ENCODE measurements at regions not wholly inside any gene's neighbourhood (a gene's known extent, or its start where the extent isn't known, plus 50 kb on each side); places are given as distances from the start of the nearest gene placed in this dataset.

GRCh38 chr9:26754509-26755164, 138.0 kb downstream of the CAAP1 start:
- Mint-ChIP-seq H3K27me3 (ENCODE audit: low read depth) (peaks cover 2% of the 10 kb centered on the region), H3K4me1 (ENCODE audit: low read depth) (no peaks in the 10 kb centered on the region), H3K4me3 (ENCODE audit: low read depth) (no peak overlapping the region), H3K9me3 (no peaks in the 10 kb centered on the region), H3K36me3 (ENCODE audit: low read depth) (no peaks in the 10 kb centered on the region), H3K27ac (no peak overlapping the region)
- intact Hi-C loops (cut with micrococcal nuclease) = no loop called here
- no peak for DNase-seq (ENCODE audit: low spot score)

GRCh38 chr9:26753971-26754370, 138.6 kb downstream of the CAAP1 start:
- no peak overlapping the region for H3K4me3 Mint-ChIP-seq (ENCODE audit: low read depth)
- DNase-seq (ENCODE audit: low spot score) = no peak

GRCh38 chr9:26750162-26750561, 142.4 kb downstream of the CAAP1 start:
- H3K27me3 Mint-ChIP-seq (ENCODE audit: low read depth) = no peaks in the 10 kb centered on the region
- no peak for DNase-seq (ENCODE audit: low spot score)
- H3K4me1 Mint-ChIP-seq (ENCODE audit: low read depth) = no peaks in the 10 kb centered on the region
- H3K27ac Mint-ChIP-seq = no peak overlapping the region
- no peak overlapping the region for H3K4me3 Mint-ChIP-seq (ENCODE audit: low read depth)
- H3K9me3 Mint-ChIP-seq = no peaks in the 10 kb centered on the region
- intact Hi-C loops (cut with micrococcal nuclease) = no loop called here
- H3K36me3 Mint-ChIP-seq (ENCODE audit: low read depth) = no peaks in the 10 kb centered on the region

More at GRCh38 chr9:26753971-26754370, 138.6 kb downstream of the CAAP1 start:
- no peaks in the 10 kb centered on the region for H3K4me1 Mint-ChIP-seq (ENCODE audit: low read depth)
- peaks cover 2% of the 10 kb centered on the region for H3K27me3 Mint-ChIP-seq (ENCODE audit: low read depth)
- no peaks in the 10 kb centered on the region for H3K9me3 Mint-ChIP-seq
- H3K27ac Mint-ChIP-seq = no peak overlapping the region
- H3K36me3 Mint-ChIP-seq (ENCODE audit: low read depth) = no peaks in the 10 kb centered on the region
- intact Hi-C loops (cut with micrococcal nuclease) = no loop called here

GRCh38 chr9:26748449-26749058, 144.0 kb downstream of the CAAP1 start:
- intact Hi-C loops (cut with micrococcal nuclease) = no loop called here
- Mint-ChIP-seq H3K4me1 (ENCODE audit: low read depth) (no peaks in the 10 kb centered on the region), H3K27me3 (ENCODE audit: low read depth) (no peaks in the 10 kb centered on the region), H3K27ac (no peak overlapping the region), H3K4me3 (ENCODE audit: low read depth) (no peak overlapping the region), H3K9me3 (no peaks in the 10 kb centered on the region), H3K36me3 (ENCODE audit: low read depth) (no peaks in the 10 kb centered on the region)
- DNase-seq (ENCODE audit: low spot score) = no peak

- H3K9me3 Mint-ChIP-seq = no peaks in the 10 kb centered on the region
- intact Hi-C loops (cut with micrococcal nuclease) = no loop called here
Measured at GRCh38 chr9:26747611-26748010, 145.0 kb downstream of the CAAP1 start.

GRCh38 chr9:26746357-26747072, 146.1 kb downstream of the CAAP1 start:
- intact Hi-C loops (cut with micrococcal nuclease) = no loop called here
- no peak overlapping the region for H3K4me3 Mint-ChIP-seq (ENCODE audit: low read depth)
- peaks cover 2% of the 10 kb centered on the region for H3K27me3 Mint-ChIP-seq (ENCODE audit: low read depth)
- H3K9me3 Mint-ChIP-seq = no peaks in the 10 kb centered on the region
- no peak for DNase-seq (ENCODE audit: low spot score)
- no peak overlapping the region for H3K27ac Mint-ChIP-seq
- no peaks in the 10 kb centered on the region for H3K4me1 Mint-ChIP-seq (ENCODE audit: low read depth)
- no peaks in the 10 kb centered on the region for H3K36me3 Mint-ChIP-seq (ENCODE audit: low read depth)

More at GRCh38 chr9:26747611-26748010, 145.0 kb downstream of the CAAP1 start:
- no peak for DNase-seq (ENCODE audit: low spot score)
- Mint-ChIP-seq H3K27me3 (ENCODE audit: low read depth) (peaks cover 1% of the 10 kb centered on the region), H3K27ac (no peak overlapping the region), H3K36me3 (ENCODE audit: low read depth) (no peaks in the 10 kb centered on the region), H3K4me3 (ENCODE audit: low read depth) (no peak overlapping the region), H3K4me1 (ENCODE audit: low read depth) (no peaks in the 10 kb centered on the region)

- no peaks in the 10 kb centered on the region for H3K9me3 Mint-ChIP-seq
- no peak overlapping the region for H3K4me3 Mint-ChIP-seq (ENCODE audit: low read depth)
- no peak for DNase-seq (ENCODE audit: low spot score)
- intact Hi-C loops (cut with micrococcal nuclease) = no loop called here
- peaks cover 2% of the 10 kb centered on the region for H3K27me3 Mint-ChIP-seq (ENCODE audit: low read depth)
- H3K4me1 Mint-ChIP-seq (ENCODE audit: low read depth) = no peaks in the 10 kb centered on the region
- H3K27ac Mint-ChIP-seq = no peak overlapping the region
- H3K36me3 Mint-ChIP-seq (ENCODE audit: low read depth) = no peaks in the 10 kb centered on the region
Measured at GRCh38 chr9:26745111-26745510, 147.5 kb downstream of the CAAP1 start.

- Mint-ChIP-seq H3K36me3 (ENCODE audit: low read depth) (no peaks in the 10 kb centered on the region), H3K9me3 (no peaks in the 10 kb centered on the region), H3K27me3 (ENCODE audit: low read depth) (peaks cover 2% of the 10 kb centered on the region), H3K4me1 (ENCODE audit: low read depth) (no peaks in the 10 kb centered on the region), H3K27ac (no peak overlapping the region), H3K4me3 (ENCODE audit: low read depth) (no peak overlapping the region)
- no peak for DNase-seq (ENCODE audit: low spot score)
- intact Hi-C loops (cut with micrococcal nuclease) = loop anchor here (1.0 kb wide), 1 partner anchor 231 kb away; no protein-coding TSS in a partner anchor
Measured at GRCh38 chr9:26744191-26744965, 148.2 kb downstream of the CAAP1 start.

- Mint-ChIP-seq H3K27ac (no peak overlapping the region), H3K36me3 (ENCODE audit: low read depth) (no peaks in the 10 kb centered on the region), H3K4me1 (ENCODE audit: low read depth) (no peaks in the 10 kb centered on the region), H3K9me3 (peaks cover 4% of the 10 kb centered on the region), H3K4me3 (ENCODE audit: low read depth) (no peak overlapping the region), H3K27me3 (ENCODE audit: low read depth) (peaks cover 2% of the 10 kb centered on the region)
- DNase-seq (ENCODE audit: low spot score) = no peak
- intact Hi-C loops (cut with micrococcal nuclease) = no loop called here
Measured at GRCh38 chr9:26742828-26743476, 149.7 kb downstream of the CAAP1 start.

GRCh38 chr9:26735160-26735559, 157.4 kb downstream of the CAAP1 start:
- H3K4me1 Mint-ChIP-seq (ENCODE audit: low read depth) = no peaks in the 10 kb centered on the region
- no peak for DNase-seq (ENCODE audit: low spot score)
- peaks cover 4% of the 10 kb centered on the region for H3K9me3 Mint-ChIP-seq
- H3K27ac Mint-ChIP-seq = no peak overlapping the region
- no peak overlapping the region for H3K4me3 Mint-ChIP-seq (ENCODE audit: low read depth)
- intact Hi-C loops (cut with micrococcal nuclease) = no loop called here
- H3K27me3 Mint-ChIP-seq (ENCODE audit: low read depth) = no peaks in the 10 kb centered on the region
- no peaks in the 10 kb centered on the region for H3K36me3 Mint-ChIP-seq (ENCODE audit: low read depth)

- peaks cover 2% of the 10 kb centered on the region for H3K27me3 Mint-ChIP-seq (ENCODE audit: low read depth)
- no peak overlapping the region for H3K4me3 Mint-ChIP-seq (ENCODE audit: low read depth)
- no peaks in the 10 kb centered on the region for H3K36me3 Mint-ChIP-seq (ENCODE audit: low read depth)
- H3K4me1 Mint-ChIP-seq (ENCODE audit: low read depth) = no peaks in the 10 kb centered on the region
- H3K27ac Mint-ChIP-seq = no peak overlapping the region
- no peaks in the 10 kb centered on the region for H3K9me3 Mint-ChIP-seq
- intact Hi-C loops (cut with micrococcal nuclease) = no loop called here
- DNase-seq (ENCODE audit: low spot score) = no peak
Measured at GRCh38 chr9:26729187-26729586, 163.4 kb downstream of the CAAP1 start.

GRCh38 chr9:26727471-26727870, 165.1 kb downstream of the CAAP1 start:
- peaks cover 2% of the 10 kb centered on the region for H3K27me3 Mint-ChIP-seq (ENCODE audit: low read depth)
- no peaks in the 10 kb centered on the region for H3K4me1 Mint-ChIP-seq (ENCODE audit: low read depth)
- DNase-seq (ENCODE audit: low spot score) = no peak
- intact Hi-C loops (cut with micrococcal nuclease) = no loop called here
- H3K36me3 Mint-ChIP-seq (ENCODE audit: low read depth) = no peaks in the 10 kb centered on the region
- H3K9me3 Mint-ChIP-seq = no peaks in the 10 kb centered on the region
- no peak overlapping the region for H3K4me3 Mint-ChIP-seq (ENCODE audit: low read depth)
- H3K27ac Mint-ChIP-seq = no peak overlapping the region

Data from activated T-helper 2 cell treated with anti-CD3 and anti-CD28 coated beads, Interferon-gamma antibody, Interleukin-2, Interleukin-4, amounts not matched to agents 10 μg/mL and 5 μg/mL and 100 μg/mL, durations not matched to agents 14 hours and 24 hours and 36 hours (primary cell).